ENCODE measurements at regions not wholly inside any gene's neighbourhood (a gene's known extent, or its start where the extent isn't known, plus 50 kb on each side); places are given as distances from the start of the nearest gene placed in this dataset.

DNA sequence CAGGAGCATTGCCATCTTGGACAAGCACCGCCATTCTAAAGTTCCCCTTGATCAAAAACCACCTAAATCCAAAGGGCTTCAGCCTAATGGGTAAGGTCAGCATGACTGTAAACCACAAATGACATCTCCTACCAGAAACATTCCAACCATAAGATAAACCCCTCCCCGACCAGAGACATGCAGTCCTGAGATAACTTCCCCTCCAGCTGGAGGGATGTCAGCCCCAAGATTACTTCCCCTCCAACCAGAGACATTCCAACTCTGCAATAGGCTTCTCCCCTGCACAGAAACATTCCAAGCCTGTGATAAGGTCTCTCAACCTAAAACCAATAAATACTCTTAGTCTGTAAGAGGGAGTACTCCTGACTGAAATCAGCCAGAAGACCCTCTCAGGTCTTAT, 62.7 kb upstream of the DNAJC19 start:
- TF ChIP-seq, protein P1, sequence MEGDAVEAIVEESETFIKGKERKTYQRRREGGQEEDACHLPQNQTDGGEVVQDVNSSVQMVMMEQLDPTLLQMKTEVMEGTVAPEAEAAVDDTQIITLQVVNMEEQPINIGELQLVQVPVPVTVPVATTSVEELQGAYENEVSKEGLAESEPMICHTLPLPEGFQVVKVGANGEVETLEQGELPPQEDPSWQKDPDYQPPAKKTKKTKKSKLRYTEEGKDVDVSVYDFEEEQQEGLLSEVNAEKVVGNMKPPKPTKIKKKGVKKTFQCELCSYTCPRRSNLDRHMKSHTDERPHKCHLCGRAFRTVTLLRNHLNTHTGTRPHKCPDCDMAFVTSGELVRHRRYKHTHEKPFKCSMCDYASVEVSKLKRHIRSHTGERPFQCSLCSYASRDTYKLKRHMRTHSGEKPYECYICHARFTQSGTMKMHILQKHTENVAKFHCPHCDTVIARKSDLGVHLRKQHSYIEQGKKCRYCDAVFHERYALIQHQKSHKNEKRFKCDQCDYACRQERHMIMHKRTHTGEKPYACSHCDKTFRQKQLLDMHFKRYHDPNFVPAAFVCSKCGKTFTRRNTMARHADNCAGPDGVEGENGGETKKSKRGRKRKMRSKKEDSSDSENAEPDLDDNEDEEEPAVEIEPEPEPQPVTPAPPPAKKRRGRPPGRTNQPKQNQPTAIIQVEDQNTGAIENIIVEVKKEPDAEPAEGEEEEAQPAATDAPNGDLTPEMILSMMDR (IDR thresholded peaks at IDR 0.05): no peak
- no peak for TF ChIP-seq POLR2AphosphoS5 (IDR thresholded peaks at IDR 0.05)
- no peak for TF ChIP-seq POLR2A (IDR thresholded peaks at IDR 0.05)

Data from upper lobe of left lung (tissue), 4 donors.